ENCODE measurements at regions not wholly inside any gene's neighbourhood (a gene's known extent, or its start where the extent isn't known, plus 50 kb on each side); places are given as distances from the start of the nearest gene placed in this dataset.

GRCh38 chr6:156154896-156155295 is 622.3 kb upstream of the ARID1B start:
- H3K27me3 ChIP-seq (ENCODE audit: control insufficient read depth in 2 of 2, insufficient read depth in 2 of 2, low read length in 2 of 2): no peaks in the 10 kb centered on the region
- intact Hi-C loops (cut with micrococcal nuclease): no loop called here
- Mint-ChIP-seq H3K27ac (peak overlapping the region in 1 of 9 donors; percentile 7), H3K4me1 (peaks cover 0 to 10% (median 4%) of the 10 kb centered on the region in 7 donors), H3K36me3 (peaks cover 0 to 35% (median 3%) of the 10 kb centered on the region in 5 donors), H3K9me3 (peaks cover 0 to 4% (median 0%) of the 10 kb centered on the region in 11 donors), H3K27me3 (no peaks in the 10 kb centered on the region), H3K4me3 (no peak overlapping the region)
- H3K27ac ChIP-seq (ENCODE audit: low read depth, low read length): no peak overlapping the region
- no peaks in the 10 kb centered on the region for H3K9me3 ChIP-seq (ENCODE audit: control insufficient read depth in 2 of 3, low read length in 3 of 3)
- ChIA-PET POLR2A (no interaction called here), CTCF (no interaction called here)
- no peaks in the 10 kb centered on the region for H3K4me1 ChIP-seq (ENCODE audit: control insufficient read depth in 2 of 2, insufficient read depth in 2 of 2, low read length in 2 of 2)
- DNase-seq (no peak), ATAC-seq (no peak)
- H3K4me3 ChIP-seq (ENCODE audit: low read length): no peak overlapping the region
- no peaks in the 10 kb centered on the region for H3K36me3 ChIP-seq (ENCODE audit: control insufficient read depth in 2 of 3, insufficient read depth in 3 of 3, low read length in 3 of 3)

DNA sequence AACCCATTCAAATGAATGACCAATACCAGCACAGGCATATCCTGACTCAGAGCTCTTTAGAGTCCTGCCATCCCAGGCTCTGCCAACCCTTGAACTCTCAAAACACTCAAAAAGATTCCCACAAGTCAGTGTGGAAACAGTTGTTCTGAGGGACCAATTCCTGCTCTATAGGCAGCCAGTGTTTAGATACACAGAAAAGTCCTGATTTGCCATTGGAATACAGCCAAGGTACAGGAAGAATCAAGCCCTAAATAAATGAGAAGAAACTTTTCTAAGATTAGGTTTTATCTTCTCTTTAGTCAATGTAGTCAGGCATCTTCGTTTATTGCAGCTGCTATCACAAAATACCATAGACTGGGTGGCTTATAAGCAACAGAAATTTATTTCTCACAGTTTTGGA is 626.8 kb upstream of the ARID1B start:
- no peak overlapping the region for H3K27ac ChIP-seq (ENCODE audit: low read depth, low read length)
- no peaks in the 10 kb centered on the region for H3K4me1 ChIP-seq (ENCODE audit: control insufficient read depth in 2 of 2, insufficient read depth in 2 of 2, low read length in 2 of 2)
- peaks cover 0 to 18% (median 7%) of the 10 kb centered on the region in 11 donors for H3K9me3 Mint-ChIP-seq
- H3K4me3 ChIP-seq (ENCODE audit: low read length): no peak overlapping the region
- H3K27me3 ChIP-seq (ENCODE audit: control insufficient read depth in 2 of 2, insufficient read depth in 2 of 2, low read length in 2 of 2): no peaks in the 10 kb centered on the region
- ATAC-seq (no peak), DNase-seq (no peak)
- H3K27me3 Mint-ChIP-seq: no peaks in the 10 kb centered on the region
- H3K4me3 Mint-ChIP-seq: no peak overlapping the region
- no peaks in the 10 kb centered on the region for H3K36me3 ChIP-seq (ENCODE audit: control insufficient read depth in 2 of 3, insufficient read depth in 3 of 3, low read length in 3 of 3)
- POLR2A ChIA-PET: no interaction called here
- H3K4me1 Mint-ChIP-seq: peaks cover 0 to 10% (median 3%) of the 10 kb centered on the region in 7 donors
- no peak overlapping the region for H3K27ac Mint-ChIP-seq
- CTCF ChIA-PET: no interaction called here
- H3K9me3 ChIP-seq (ENCODE audit: control insufficient read depth in 2 of 3, low read length in 3 of 3): peaks cover 0 to 6% (median 0%) of the 10 kb centered on the region in 3 experiments
- intact Hi-C loops (cut with micrococcal nuclease): no loop called here
- peaks cover 2 to 63% (median 25%) of the 10 kb centered on the region in 5 donors for H3K36me3 Mint-ChIP-seq

DNA sequence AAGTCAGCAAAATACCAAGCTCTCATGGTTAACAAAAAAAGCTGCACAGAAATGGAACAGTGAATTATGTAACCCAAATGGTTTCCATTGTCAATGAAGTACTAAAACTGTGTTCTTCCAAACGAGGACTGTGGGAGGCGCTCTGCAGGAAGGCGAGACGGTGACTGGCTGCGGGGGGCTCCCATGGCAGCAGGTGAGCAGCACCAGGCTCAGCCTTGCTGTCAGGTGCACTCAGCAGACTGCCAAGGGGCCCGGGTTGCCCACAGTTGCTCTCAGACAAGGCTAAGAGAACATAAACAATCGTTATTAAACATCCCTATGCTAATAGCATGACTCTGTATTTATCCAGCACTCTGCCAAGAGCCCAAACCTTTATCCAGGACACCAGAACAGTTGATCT is 630.3 kb upstream of the ARID1B start:
- Histone ChIP-seq H3K36me3 (ENCODE audit: control insufficient read depth in 2 of 3, insufficient read depth in 3 of 3, low read length in 3 of 3) (no peaks in the 10 kb centered on the region), H3K27ac (ENCODE audit: low read depth, low read length) (no peak overlapping the region), H3K4me1 (ENCODE audit: control insufficient read depth in 2 of 2, insufficient read depth in 2 of 2, low read length in 2 of 2) (no peaks in the 10 kb centered on the region), H3K9me3 (ENCODE audit: control insufficient read depth in 2 of 3, low read length in 3 of 3) (peaks cover 0 to 7% (median 0%) of the 10 kb centered on the region in 3 experiments), H3K4me3 (ENCODE audit: low read length) (no peak overlapping the region), H3K27me3 (ENCODE audit: control insufficient read depth in 2 of 2, insufficient read depth in 2 of 2, low read length in 2 of 2) (no peaks in the 10 kb centered on the region)
- intact Hi-C loops (cut with micrococcal nuclease): no loop called here
- H3K4me1 Mint-ChIP-seq: peaks cover 0 to 6% (median 0%) of the 10 kb centered on the region in 7 donors
- H3K27me3 Mint-ChIP-seq: no peaks in the 10 kb centered on the region
- no peak overlapping the region for H3K27ac Mint-ChIP-seq
- POLR2A ChIA-PET: no interaction called here
- ATAC-seq: no peak
- H3K4me3 Mint-ChIP-seq: no peak overlapping the region
- peaks cover 5 to 73% (median 45%) of the 10 kb centered on the region in 5 donors for H3K36me3 Mint-ChIP-seq
- peaks cover 2 to 41% (median 26%) of the 10 kb centered on the region in 11 donors for H3K9me3 Mint-ChIP-seq
- DNase-seq: no peak
- CTCF ChIA-PET: no interaction called here

GRCh38 chr6:156131221-156131903 is 645.8 kb upstream of the ARID1B start:
- ATAC-seq (peak; percentile 54), DNase-seq (no peak)
- Mint-ChIP-seq H3K27me3 (no peaks in the 10 kb centered on the region), H3K27ac (peak overlapping the region in 3 of 9 donors; percentile 8 to 17 (median 13)), H3K4me1 (peaks cover 0 to 6% (median 0%) of the 10 kb centered on the region in 7 donors), H3K36me3 (peaks cover 0 to 27% (median 10%) of the 10 kb centered on the region in 5 donors), H3K4me3 (no peak overlapping the region), H3K9me3 (peaks cover 0 to 36% (median 12%) of the 10 kb centered on the region in 11 donors)
- Histone ChIP-seq H3K4me3 (ENCODE audit: low read length) (no peak overlapping the region), H3K4me1 (ENCODE audit: control insufficient read depth in 2 of 2, insufficient read depth in 2 of 2, low read length in 2 of 2) (no peaks in the 10 kb centered on the region), H3K9me3 (ENCODE audit: control insufficient read depth in 2 of 3, low read length in 3 of 3) (peaks cover 0 to 3% (median 0%) of the 10 kb centered on the region in 3 experiments), H3K27ac (ENCODE audit: low read depth, low read length) (no peak overlapping the region), H3K27me3 (ENCODE audit: control insufficient read depth in 2 of 2, insufficient read depth in 2 of 2, low read length in 2 of 2) (no peaks in the 10 kb centered on the region), H3K36me3 (ENCODE audit: control insufficient read depth in 2 of 3, insufficient read depth in 3 of 3, low read length in 3 of 3) (no peaks in the 10 kb centered on the region)
- CTCF ChIA-PET: no interaction called here
- POLR2A ChIA-PET: no interaction called here
- intact Hi-C loops (cut with micrococcal nuclease): no loop called here

GRCh38 chr6:156126535-156126934 is 650.6 kb upstream of the ARID1B start:
- CTCF ChIA-PET: no interaction called here
- H3K4me1 ChIP-seq (ENCODE audit: control insufficient read depth in 2 of 2, insufficient read depth in 2 of 2, low read length in 2 of 2): no peaks in the 10 kb centered on the region
- no peak for ATAC-seq
- intact Hi-C loops (cut with micrococcal nuclease): no loop called here
- H3K9me3 Mint-ChIP-seq: peaks cover 0 to 2% (median 0%) of the 10 kb centered on the region in 11 donors
- no peak for DNase-seq
- H3K27ac ChIP-seq (ENCODE audit: low read depth, low read length): no peak overlapping the region
- no peak overlapping the region for H3K4me3 Mint-ChIP-seq
- H3K27me3 ChIP-seq (ENCODE audit: control insufficient read depth in 2 of 2, insufficient read depth in 2 of 2, low read length in 2 of 2): no peaks in the 10 kb centered on the region
- H3K4me3 ChIP-seq (ENCODE audit: low read length): no peak overlapping the region
- POLR2A ChIA-PET: no interaction called here
- H3K9me3 ChIP-seq (ENCODE audit: control insufficient read depth in 2 of 3, low read length in 3 of 3): no peaks in the 10 kb centered on the region
- peak overlapping the region in 1 of 9 donors; percentile 15 for H3K27ac Mint-ChIP-seq
- no peaks in the 10 kb centered on the region for H3K27me3 Mint-ChIP-seq
- peaks cover 0 to 6% (median 0%) of the 10 kb centered on the region in 7 donors for H3K4me1 Mint-ChIP-seq
- H3K36me3 ChIP-seq (ENCODE audit: control insufficient read depth in 2 of 3, insufficient read depth in 3 of 3, low read length in 3 of 3): no peaks in the 10 kb centered on the region
- H3K36me3 Mint-ChIP-seq: peaks cover 0 to 17% (median 0%) of the 10 kb centered on the region in 5 donors

GRCh38 chr6:156125844-156126243 is 651.3 kb upstream of the ARID1B start:
- Mint-ChIP-seq H3K27ac (peak overlapping the region in 1 of 9 donors; percentile 15), H3K27me3 (no peaks in the 10 kb centered on the region), H3K4me1 (no peaks in the 10 kb centered on the region), H3K4me3 (no peak overlapping the region), H3K36me3 (peaks cover 0 to 17% (median 0%) of the 10 kb centered on the region in 5 donors), H3K9me3 (no peaks in the 10 kb centered on the region)
- Histone ChIP-seq H3K4me1 (ENCODE audit: control insufficient read depth in 2 of 2, insufficient read depth in 2 of 2, low read length in 2 of 2) (no peaks in the 10 kb centered on the region), H3K4me3 (ENCODE audit: low read length) (no peak overlapping the region), H3K27me3 (ENCODE audit: control insufficient read depth in 2 of 2, insufficient read depth in 2 of 2, low read length in 2 of 2) (no peaks in the 10 kb centered on the region), H3K36me3 (ENCODE audit: control insufficient read depth in 2 of 3, insufficient read depth in 3 of 3, low read length in 3 of 3) (no peaks in the 10 kb centered on the region), H3K9me3 (ENCODE audit: control insufficient read depth in 2 of 3, low read length in 3 of 3) (no peaks in the 10 kb centered on the region), H3K27ac (ENCODE audit: low read depth, low read length) (no peak overlapping the region)
- no peak for ATAC-seq
- POLR2A ChIA-PET: no interaction called here
- no peak for DNase-seq
- CTCF ChIA-PET: no interaction called here
- intact Hi-C loops (cut with micrococcal nuclease): no loop called here

- ATAC-seq: no peak
- H3K36me3 ChIP-seq (ENCODE audit: control insufficient read depth in 2 of 3, insufficient read depth in 3 of 3, low read length in 3 of 3): no peaks in the 10 kb centered on the region
- CTCF ChIA-PET: no interaction called here
Observed at GRCh38 chr6:156123731-156124130, 653.4 kb upstream of the ARID1B start.

More at GRCh38 chr6:156123731-156124130, 653.4 kb upstream of the ARID1B start:
- H3K4me3 Mint-ChIP-seq: no peak overlapping the region
- no peak for DNase-seq
- Histone ChIP-seq H3K4me1 (ENCODE audit: control insufficient read depth in 2 of 2, insufficient read depth in 2 of 2, low read length in 2 of 2) (no peaks in the 10 kb centered on the region), H3K9me3 (ENCODE audit: control insufficient read depth in 2 of 3, low read length in 3 of 3) (no peaks in the 10 kb centered on the region), H3K27me3 (ENCODE audit: control insufficient read depth in 2 of 2, insufficient read depth in 2 of 2, low read length in 2 of 2) (no peaks in the 10 kb centered on the region), H3K27ac (ENCODE audit: low read depth, low read length) (no peak overlapping the region), H3K4me3 (ENCODE audit: low read length) (no peak overlapping the region)
- no peak overlapping the region for H3K27ac Mint-ChIP-seq
- H3K9me3 Mint-ChIP-seq: peaks cover 0 to 4% (median 0%) of the 10 kb centered on the region in 11 donors
- POLR2A ChIA-PET: no interaction called here
- no peaks in the 10 kb centered on the region for H3K27me3 Mint-ChIP-seq
- peaks cover 0 to 25% (median 2%) of the 10 kb centered on the region in 5 donors for H3K36me3 Mint-ChIP-seq
- H3K4me1 Mint-ChIP-seq: no peaks in the 10 kb centered on the region
- intact Hi-C loops (cut with micrococcal nuclease): no loop called here

Data from naive thymus-derived CD4-positive, alpha-beta T cell (primary cell).